ENCODE measurements at regions not wholly inside any gene's neighbourhood (a gene's known extent, or its start where the extent isn't known, plus 50 kb on each side); places are given as distances from the start of the nearest gene placed in this dataset.

DNA sequence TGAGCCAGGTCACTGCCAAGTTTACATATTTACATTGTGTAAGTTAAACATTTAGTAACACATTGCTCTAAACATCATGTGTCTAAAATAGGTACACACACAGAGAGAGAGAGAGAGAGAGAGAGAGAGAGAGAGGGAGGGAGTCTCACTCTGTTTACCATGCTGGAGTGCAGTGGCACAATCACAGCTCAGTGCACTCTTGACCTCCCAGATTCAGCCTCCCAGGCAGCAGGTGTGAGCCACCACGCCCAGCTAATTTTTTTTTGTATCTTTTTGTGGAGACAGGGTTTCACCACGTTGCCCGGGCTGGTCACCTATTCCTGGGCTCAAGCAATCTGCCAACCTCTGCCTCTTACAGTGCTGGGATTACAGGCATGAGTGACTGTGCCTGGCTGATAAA is 1045.3 kb downstream of the TLE1 start:
- 59 to 80% (median 66%) methylated on average over 3 of the region's 3 CpGs for WGBS, 3 donors

DNA sequence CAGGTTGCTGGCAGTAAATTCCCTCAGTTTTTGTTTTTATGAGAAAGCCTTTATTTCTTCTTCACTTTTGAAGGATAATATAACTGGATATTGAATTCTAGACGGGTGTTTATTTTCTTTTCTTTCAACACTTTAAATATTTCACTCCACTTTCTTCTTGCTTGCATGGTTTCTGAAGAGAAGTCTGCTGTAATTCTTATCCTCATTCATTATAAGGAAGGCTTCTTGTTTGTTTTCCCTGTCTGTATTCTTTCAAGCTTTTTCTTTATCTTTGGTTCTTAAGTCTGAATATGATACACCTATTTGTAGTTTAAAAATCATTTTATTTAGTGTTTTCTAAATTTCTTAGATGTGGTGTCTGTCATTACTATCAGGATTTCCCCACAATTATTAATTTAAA is 1054.3 kb downstream of the TLE1 start:
- WGBS, 3 donors, result 69 to 89% (median 84%) methylated on average over 1 of the region's 1 CpG
- no peak for FAIRE-seq
- H3K9me3 ChIP-seq (ENCODE audit: control insufficient read depth in 2 of 2, insufficient read depth in 1 of 2, low read depth in 1 of 2, low read length in 1 of 2), result peaks cover 0 to 4% of the 10 kb centered on the region in 2 donors
- H3K36me3 ChIP-seq (ENCODE audit: control insufficient read depth in 3 of 3, insufficient read depth in 2 of 3, low read depth in 1 of 3, low read length in 3 of 3), result no peaks in the 10 kb centered on the region
- no peaks in the 10 kb centered on the region for H3K4me1 ChIP-seq (ENCODE audit: control insufficient read depth in 3 of 3, insufficient read depth in 2 of 3, low read depth in 1 of 3, low read length in 2 of 3)
- H3K27me3 ChIP-seq (ENCODE audit: control insufficient read depth in 3 of 3, insufficient read depth in 3 of 3, low read length in 3 of 3), result no peaks in the 10 kb centered on the region
- no peak overlapping the region for H3K4me3 ChIP-seq (ENCODE audit: low read depth in 1 of 3, low read length in 3 of 3)
- DNase-seq, result no peak
- H3K27ac ChIP-seq (ENCODE audit: low read depth in 1 of 3, low read length in 2 of 3), result no peak overlapping the region

More for the DNA sequence above, 1045.3 kb downstream of the TLE1 start:
- FAIRE-seq (no peak), DNase-seq (no peak)
- H3K9me3 ChIP-seq (ENCODE audit: control insufficient read depth in 2 of 2, insufficient read depth in 1 of 2, low read depth in 1 of 2, low read length in 1 of 2), result no peaks in the 10 kb centered on the region
- H3K36me3 ChIP-seq (ENCODE audit: control insufficient read depth in 3 of 3, insufficient read depth in 2 of 3, low read depth in 1 of 3, low read length in 3 of 3), result no peaks in the 10 kb centered on the region
- no peak overlapping the region for H3K4me3 ChIP-seq (ENCODE audit: low read depth in 1 of 3, low read length in 3 of 3)
- no peak overlapping the region for H3K27ac ChIP-seq (ENCODE audit: low read depth in 1 of 3, low read length in 2 of 3)
- H3K4me1 ChIP-seq (ENCODE audit: control insufficient read depth in 3 of 3, insufficient read depth in 2 of 3, low read depth in 1 of 3, low read length in 2 of 3), result no peaks in the 10 kb centered on the region
- H3K27me3 ChIP-seq (ENCODE audit: control insufficient read depth in 3 of 3, insufficient read depth in 3 of 3, low read length in 3 of 3), result no peaks in the 10 kb centered on the region

GRCh38 chr9:80632041-80632440 is 1057.3 kb downstream of the TLE1 start:
- Histone ChIP-seq H3K36me3 (ENCODE audit: control insufficient read depth in 3 of 3, insufficient read depth in 2 of 3, low read depth in 1 of 3, low read length in 3 of 3) (no peaks in the 10 kb centered on the region), H3K4me3 (ENCODE audit: low read depth in 1 of 3, low read length in 3 of 3) (no peak overlapping the region), H3K9me3 (ENCODE audit: control insufficient read depth in 2 of 2, insufficient read depth in 1 of 2, low read depth in 1 of 2, low read length in 1 of 2) (peaks cover 0 to 4% of the 10 kb centered on the region in 2 donors), H3K27ac (ENCODE audit: low read depth in 1 of 3, low read length in 2 of 3) (no peak overlapping the region), H3K27me3 (ENCODE audit: control insufficient read depth in 3 of 3, insufficient read depth in 3 of 3, low read length in 3 of 3) (no peaks in the 10 kb centered on the region), H3K4me1 (ENCODE audit: control insufficient read depth in 3 of 3, insufficient read depth in 2 of 3, low read depth in 1 of 3, low read length in 2 of 3) (no peaks in the 10 kb centered on the region)
- DNase-seq (no peak), FAIRE-seq (no peak)

- no peak overlapping the region for H3K4me3 ChIP-seq (ENCODE audit: low read depth in 1 of 3, low read length in 3 of 3)
- H3K9me3 ChIP-seq (ENCODE audit: control insufficient read depth in 2 of 2, insufficient read depth in 1 of 2, low read depth in 1 of 2, low read length in 1 of 2), result no peaks in the 10 kb centered on the region
- no peaks in the 10 kb centered on the region for H3K36me3 ChIP-seq (ENCODE audit: control insufficient read depth in 3 of 3, insufficient read depth in 2 of 3, low read depth in 1 of 3, low read length in 3 of 3)
- FAIRE-seq, result no peak
- 35 to 69% (median 35%) methylated on average over 1 of the region's 1 CpG for WGBS, 3 donors
- no peak for DNase-seq
- no peaks in the 10 kb centered on the region for H3K27me3 ChIP-seq (ENCODE audit: control insufficient read depth in 3 of 3, insufficient read depth in 3 of 3, low read length in 3 of 3)
- no peaks in the 10 kb centered on the region for H3K4me1 ChIP-seq (ENCODE audit: control insufficient read depth in 3 of 3, insufficient read depth in 2 of 3, low read depth in 1 of 3, low read length in 2 of 3)
- no peak overlapping the region for H3K27ac ChIP-seq (ENCODE audit: low read depth in 1 of 3, low read length in 2 of 3)
Measured at GRCh38 chr9:80622508-80622907, 1050.7 kb downstream of the TLE4 start.

DNA sequence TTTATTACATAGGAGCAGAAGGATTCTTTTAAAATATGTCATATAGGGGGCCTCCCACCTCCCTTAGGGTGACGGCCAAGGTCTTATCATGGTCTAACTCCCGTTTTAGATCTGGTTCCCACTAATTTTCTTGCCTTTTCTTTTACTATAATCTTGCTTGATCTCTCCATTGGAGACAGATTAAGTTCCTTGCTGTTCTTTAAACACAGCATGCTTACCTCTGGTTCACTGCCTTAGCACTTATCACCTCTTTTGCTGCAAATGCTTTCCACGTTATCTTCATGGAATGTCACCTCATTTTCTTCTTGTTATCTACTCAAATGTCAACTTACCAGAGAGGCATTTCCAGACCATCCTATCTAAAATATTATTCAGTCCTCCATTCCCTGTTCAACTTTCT is 1047.6 kb downstream of the TLE4 start:
- Histone ChIP-seq H3K27ac (ENCODE audit: low read depth in 1 of 3, low read length in 2 of 3) (no peak overlapping the region), H3K27me3 (ENCODE audit: control insufficient read depth in 3 of 3, insufficient read depth in 3 of 3, low read length in 3 of 3) (no peaks in the 10 kb centered on the region), H3K4me3 (ENCODE audit: low read depth in 1 of 3, low read length in 3 of 3) (no peak overlapping the region), H3K36me3 (ENCODE audit: control insufficient read depth in 3 of 3, insufficient read depth in 2 of 3, low read depth in 1 of 3, low read length in 3 of 3) (no peaks in the 10 kb centered on the region), H3K4me1 (ENCODE audit: control insufficient read depth in 3 of 3, insufficient read depth in 2 of 3, low read depth in 1 of 3, low read length in 2 of 3) (no peaks in the 10 kb centered on the region), H3K9me3 (ENCODE audit: control insufficient read depth in 2 of 2, insufficient read depth in 1 of 2, low read depth in 1 of 2, low read length in 1 of 2) (no peaks in the 10 kb centered on the region)
- FAIRE-seq, result no peak
- 23 to 53% (median 30%) methylated on average over 3 of the region's 3 CpGs for WGBS, 3 donors
- DNase-seq, result no peak

DNA sequence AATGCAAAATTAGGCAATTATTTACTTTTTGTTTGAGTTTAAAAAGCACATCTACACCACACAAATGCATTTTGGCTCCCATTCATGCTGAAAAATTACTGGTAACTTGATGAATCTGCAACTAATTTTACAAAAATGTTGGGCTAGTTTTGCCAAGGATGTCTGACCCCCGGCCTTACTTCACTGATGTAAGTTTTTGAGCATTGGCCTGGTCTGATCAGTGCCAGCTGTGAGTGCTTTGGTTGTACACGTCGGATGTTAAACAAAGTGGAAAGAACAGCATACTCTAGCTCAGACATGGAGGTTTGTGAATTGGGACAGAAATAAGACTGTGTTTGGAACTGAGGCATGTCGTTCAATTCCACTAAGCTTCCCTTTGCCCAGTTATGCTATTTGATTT is 1044.2 kb downstream of the TLE4 start:
- WGBS, 3 donors, result 54 to 83% (median 70%) methylated on average over 4 of the region's 4 CpGs
- Histone ChIP-seq H3K4me1 (ENCODE audit: control insufficient read depth in 3 of 3, insufficient read depth in 2 of 3, low read depth in 1 of 3, low read length in 2 of 3) (no peaks in the 10 kb centered on the region), H3K4me3 (ENCODE audit: low read depth in 1 of 3, low read length in 3 of 3) (no peak overlapping the region), H3K36me3 (ENCODE audit: control insufficient read depth in 3 of 3, insufficient read depth in 2 of 3, low read depth in 1 of 3, low read length in 3 of 3) (no peaks in the 10 kb centered on the region), H3K9me3 (ENCODE audit: control insufficient read depth in 2 of 2, insufficient read depth in 1 of 2, low read depth in 1 of 2, low read length in 1 of 2) (no peaks in the 10 kb centered on the region), H3K27ac (ENCODE audit: low read depth in 1 of 3, low read length in 2 of 3) (no peak overlapping the region), H3K27me3 (ENCODE audit: control insufficient read depth in 3 of 3, insufficient read depth in 3 of 3, low read length in 3 of 3) (no peaks in the 10 kb centered on the region)
- no peak for FAIRE-seq
- DNase-seq, result no peak

- FAIRE-seq (no peak), DNase-seq (no peak)
- no peak overlapping the region for H3K27ac ChIP-seq (ENCODE audit: low read depth in 1 of 3, low read length in 2 of 3)
- 47 to 67% (median 54%) methylated on average over 3 of the region's 3 CpGs for WGBS, 3 donors
- H3K36me3 ChIP-seq (ENCODE audit: control insufficient read depth in 3 of 3, insufficient read depth in 2 of 3, low read depth in 1 of 3, low read length in 3 of 3), result no peaks in the 10 kb centered on the region
- H3K9me3 ChIP-seq (ENCODE audit: control insufficient read depth in 2 of 2, insufficient read depth in 1 of 2, low read depth in 1 of 2, low read length in 1 of 2), result no peaks in the 10 kb centered on the region
- H3K27me3 ChIP-seq (ENCODE audit: control insufficient read depth in 3 of 3, insufficient read depth in 3 of 3, low read length in 3 of 3), result no peaks in the 10 kb centered on the region
- H3K4me3 ChIP-seq (ENCODE audit: low read depth in 1 of 3, low read length in 3 of 3), result no peak overlapping the region
- no peaks in the 10 kb centered on the region for H3K4me1 ChIP-seq (ENCODE audit: control insufficient read depth in 3 of 3, insufficient read depth in 2 of 3, low read depth in 1 of 3, low read length in 2 of 3)
Measured at GRCh38 chr9:80605793-80606192, 1034.0 kb downstream of the TLE4 start.

GRCh38 chr9:80605129-80605528 is 1033.4 kb downstream of the TLE4 start:
- no peak for DNase-seq
- H3K36me3 ChIP-seq (ENCODE audit: control insufficient read depth in 3 of 3, insufficient read depth in 2 of 3, low read depth in 1 of 3, low read length in 3 of 3), result no peaks in the 10 kb centered on the region
- H3K27ac ChIP-seq (ENCODE audit: low read depth in 1 of 3, low read length in 2 of 3), result no peak overlapping the region
- no peak overlapping the region for H3K4me3 ChIP-seq (ENCODE audit: low read depth in 1 of 3, low read length in 3 of 3)
- no peaks in the 10 kb centered on the region for H3K27me3 ChIP-seq (ENCODE audit: control insufficient read depth in 3 of 3, insufficient read depth in 3 of 3, low read length in 3 of 3)
- FAIRE-seq, result no peak
- WGBS, 3 donors, result 29 to 31% (median 29%) methylated on average over 2 of the region's 2 CpGs
- H3K4me1 ChIP-seq (ENCODE audit: control insufficient read depth in 3 of 3, insufficient read depth in 2 of 3, low read depth in 1 of 3, low read length in 2 of 3), result no peaks in the 10 kb centered on the region
- no peaks in the 10 kb centered on the region for H3K9me3 ChIP-seq (ENCODE audit: control insufficient read depth in 2 of 2, insufficient read depth in 1 of 2, low read depth in 1 of 2, low read length in 1 of 2)

DNA sequence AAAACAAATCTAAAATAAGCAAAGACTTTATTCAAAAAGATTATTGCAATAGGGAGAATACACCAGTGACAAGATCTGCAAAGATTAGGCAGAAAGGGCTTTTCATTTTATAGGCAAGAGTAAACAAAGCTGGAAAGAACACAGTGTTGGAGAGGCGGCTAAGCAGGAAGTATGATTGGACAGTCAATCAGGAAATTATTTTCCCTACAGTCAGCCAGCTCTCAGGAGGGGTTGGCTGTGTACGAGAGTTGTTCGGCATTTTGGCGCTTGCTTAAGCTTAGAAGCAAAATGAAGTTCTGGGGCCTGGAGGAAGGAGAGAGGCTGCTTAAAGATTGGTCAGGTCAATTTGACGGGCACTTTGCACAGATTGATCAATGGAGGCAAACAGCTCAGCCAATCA is 1030.5 kb downstream of the TLE4 start:
- H3K36me3 ChIP-seq (ENCODE audit: control insufficient read depth in 3 of 3, insufficient read depth in 2 of 3, low read depth in 1 of 3, low read length in 3 of 3), result no peaks in the 10 kb centered on the region
- FAIRE-seq, result no peak
- no peak for DNase-seq
- H3K9me3 ChIP-seq (ENCODE audit: control insufficient read depth in 2 of 2, insufficient read depth in 1 of 2, low read depth in 1 of 2, low read length in 1 of 2), result no peaks in the 10 kb centered on the region
- H3K4me3 ChIP-seq (ENCODE audit: low read depth in 1 of 3, low read length in 3 of 3), result no peak overlapping the region
- 70 to 72% (median 71%) methylated on average over 5 of the region's 5 CpGs for WGBS, 3 donors
- no peaks in the 10 kb centered on the region for H3K27me3 ChIP-seq (ENCODE audit: control insufficient read depth in 3 of 3, insufficient read depth in 3 of 3, low read length in 3 of 3)
- H3K4me1 ChIP-seq (ENCODE audit: control insufficient read depth in 3 of 3, insufficient read depth in 2 of 3, low read depth in 1 of 3, low read length in 2 of 3), result no peaks in the 10 kb centered on the region
- H3K27ac ChIP-seq (ENCODE audit: low read depth in 1 of 3, low read length in 2 of 3), result no peak overlapping the region
